Erythroblast (primary cell): ENCODE measurements at regions not wholly inside any gene's neighbourhood (a gene's known extent, or its start where the extent isn't known, plus 50 kb on each side); places are given as distances from the start of the nearest gene placed in this dataset.

Experiments
- GATA1 ChIP-seq: IDR thresholded peaks from 2 replicates; pipeline ENCODE4 v1.6.1; 2011; ENCODE audit warnings: low read depth, mild to moderate bottlenecking, control low read depth, low read length, moderate library complexity
- POLR2A ChIP-seq: IDR thresholded peaks from 2 replicates; pipeline ENCODE4 v1.6.1; 2011; ENCODE audit warnings: mild to moderate bottlenecking, low read length

GRCh38 chr14:85867450-85867849, 337.5 kb downstream of the FLRT2 start:
- TF ChIP-seq POLR2A: no peak
- no peak for TF ChIP-seq GATA1
